Prostate gland (tissue), 2 donors: ENCODE measurements at regions not wholly inside any gene's neighbourhood (a gene's known extent, or its start where the extent isn't known, plus 50 kb on each side); places are given as distances from the start of the nearest gene placed in this dataset.

ENCODE experiments used
- DNase-seq: peaks from one replicate; pipeline ENCODE4 v3.0.0-alpha.2; 2019; ENCODE audit warnings: low spot score
- H3K27ac ChIP-seq, 2 donors: fragments of 200-600 bp; sonication (generic); 2 replicates each; pipeline ENCODE4 v1.5.1; 2017 to 2019
- H3K27me3 ChIP-seq: fragments of 200-600 bp; sonication (generic); replicated peaks from 2 replicates; pipeline ENCODE4 v1.5.1; 2019; ENCODE audit not compliant: insufficient read depth
- H3K36me3 ChIP-seq, 2 donors: fragments of 200-600 bp; sonication (generic); 1 replicate in 1 of 2; 2 replicates in 1 of 2; pipeline versions ENCODE4 v1.5.1 to v1.8.1; 2017 to 2019
- H3K4me1 ChIP-seq: fragments of 200-600 bp; sonication (generic); replicated peaks from 2 replicates; pipeline ENCODE4 v1.5.1; 2019
- H3K4me3 ChIP-seq, 2 donors: fragments of 200-600 bp; sonication (generic); 2 replicates each; pipeline ENCODE4 v1.5.1; 2017 to 2019
- H3K9me3 ChIP-seq: fragments of 200-600 bp; sonication (generic); 2 replicates; pipeline ENCODE4 v1.5.1; 2017
- CTCF ChIP-seq, 4 experiments: fragments of 200-600 bp in 2 of 4; fragments of 450-650 bp in 2 of 4; sonication (generic) in 2 of 4; IDR thresholded peaks; 1 replicate in 3 of 4; 2 replicates in 1 of 4; pipeline ENCODE4 v1.5.1; 2016 to 2019; ENCODE audit warnings: antibody characterized with exemption in 4 of 4, mild to moderate bottlenecking in 2 of 4, moderate library complexity in 2 of 4
- POLR2A ChIP-seq: fragments of 450-650 bp; IDR thresholded peaks from one replicate; pipeline ENCODE4 v1.6.1; 2016; ENCODE audit warnings: antibody characterized with exemption, mild to moderate bottlenecking
- POLR2AphosphoS5 ChIP-seq: sonication (generic); formaldehyde crosslinking; IDR thresholded peaks from one replicate; pipeline ENCODE4 v1.6.1; 2017; ENCODE audit warnings: antibody characterized with exemption
- WGBS: methylation state at CpG from one replicate; pipeline ENCODE4 v1.1.5; 2018; 5-methylcytosine and 5-hydroxymethylcytosine counted together
- intact Hi-C: fragments of 100-400 bp; cut with DNase I; formaldehyde crosslinking; loops from one replicate; pipeline ENCODE4 v1.14.2; 2022

GRCh38 chr1:242736611-242737010 is 212.1 kb upstream of the PLD5 start:
- no peak for DNase-seq
- intact Hi-C loops: no loop called here
- 20% methylated on average over 1 of the region's 1 CpG for WGBS

GRCh38 chr1:242735323-242735722 is 210.8 kb upstream of the PLD5 start:
- H3K9me3 ChIP-seq: no peaks in the 10 kb centered on the region
- intact Hi-C loops: no loop called here
- H3K4me1 ChIP-seq: no peaks in the 10 kb centered on the region
- H3K4me3 ChIP-seq: no peak overlapping the region
- H3K36me3 ChIP-seq: no peaks in the 10 kb centered on the region
- no peak for TF ChIP-seq POLR2A
- TF ChIP-seq CTCF (IDR thresholded peaks at IDR 0.05): no peak
- TF ChIP-seq POLR2AphosphoS5: no peak
- no peak for DNase-seq
- H3K27ac ChIP-seq: no peak overlapping the region
- H3K27me3 ChIP-seq: no peaks in the 10 kb centered on the region

More at GRCh38 chr1:242736611-242737010, 212.1 kb upstream of the PLD5 start:
- TF ChIP-seq POLR2AphosphoS5 (no peak), POLR2A (no peak), CTCF (IDR thresholded peaks at IDR 0.05) (no peak)
- no peaks in the 10 kb centered on the region for H3K27me3 ChIP-seq
- no peaks in the 10 kb centered on the region for H3K4me1 ChIP-seq
- H3K4me3 ChIP-seq: no peak overlapping the region
- no peaks in the 10 kb centered on the region for H3K36me3 ChIP-seq
- H3K9me3 ChIP-seq: no peaks in the 10 kb centered on the region
- H3K27ac ChIP-seq: no peak overlapping the region

DNA sequence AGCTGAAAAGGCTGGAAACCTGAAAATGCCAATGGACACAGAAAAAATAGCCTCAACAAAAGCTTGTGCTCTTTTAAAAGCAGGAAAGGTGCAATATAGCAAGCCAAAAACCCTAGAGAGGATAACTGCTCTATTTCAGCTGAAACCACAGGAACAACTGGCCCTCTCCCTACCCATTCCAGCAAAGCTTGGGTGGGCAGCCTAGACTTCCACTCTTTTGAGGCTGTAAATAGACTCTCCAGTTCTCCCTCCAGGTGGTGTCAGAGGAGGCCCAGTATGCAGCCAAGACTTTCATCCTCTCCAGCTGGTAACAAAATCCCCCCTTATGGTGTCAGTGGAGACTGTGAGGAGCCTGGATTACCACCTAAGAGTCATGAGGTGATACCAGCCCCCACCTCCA is 206.9 kb upstream of the PLD5 start:
- H3K27ac ChIP-seq: no peak overlapping the region
- no peaks in the 10 kb centered on the region for H3K36me3 ChIP-seq
- no peak for DNase-seq
- TF ChIP-seq POLR2AphosphoS5 (no peak), CTCF (IDR thresholded peaks at IDR 0.05) (no peak)
- no peaks in the 10 kb centered on the region for H3K27me3 ChIP-seq
- H3K9me3 ChIP-seq: no peaks in the 10 kb centered on the region
- intact Hi-C loops: no loop called here
- H3K4me3 ChIP-seq: no peak overlapping the region
- H3K4me1 ChIP-seq: no peaks in the 10 kb centered on the region

GRCh38 chr1:242728696-242729095 is 204.2 kb upstream of the PLD5 start:
- Histone ChIP-seq H3K4me1 (no peaks in the 10 kb centered on the region), H3K9me3 (no peaks in the 10 kb centered on the region), H3K27ac (no peak overlapping the region), H3K4me3 (no peak overlapping the region), H3K36me3 (no peaks in the 10 kb centered on the region), H3K27me3 (no peaks in the 10 kb centered on the region)
- intact Hi-C loops: no loop called here
- TF ChIP-seq POLR2A: no peak
- TF ChIP-seq POLR2AphosphoS5: no peak
- TF ChIP-seq CTCF (IDR thresholded peaks at IDR 0.05): no peak
- DNase-seq: no peak
- 88% methylated on average over 4 of the region's 4 CpGs for WGBS

DNA sequence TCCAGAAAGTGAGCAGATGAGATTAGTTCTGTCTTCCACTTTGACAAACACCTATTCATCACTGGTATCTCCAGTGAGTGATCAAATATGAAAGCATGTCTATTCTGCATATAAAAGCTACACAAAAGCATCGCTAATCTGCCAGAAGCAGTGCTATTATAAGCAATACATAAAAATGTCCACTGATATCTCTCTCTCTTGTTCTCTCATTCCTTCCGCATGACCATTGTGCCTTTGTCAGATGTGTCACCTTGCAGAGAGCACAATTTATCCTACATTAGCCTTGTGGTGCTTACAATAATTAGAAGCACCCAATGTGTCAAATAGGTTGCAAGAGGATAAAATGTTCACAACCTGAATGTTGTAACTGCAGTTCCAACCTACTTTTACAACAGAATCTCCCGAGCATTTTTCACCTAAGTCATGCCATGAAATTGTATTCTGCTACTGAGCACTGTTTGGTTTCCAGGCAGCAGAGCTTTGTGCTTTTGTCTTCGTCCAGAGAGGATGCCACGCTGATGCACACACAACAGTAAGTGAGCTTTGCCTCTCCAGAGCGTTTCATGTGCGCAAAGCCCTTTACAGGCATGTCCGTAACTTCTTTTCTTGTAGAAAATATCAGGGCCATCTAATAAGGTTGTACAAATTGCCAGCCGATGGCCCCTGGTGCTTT is 198.7 kb upstream of the PLD5 start:
- Histone ChIP-seq H3K4me1 (no peaks in the 10 kb centered on the region), H3K9me3 (no peaks in the 10 kb centered on the region), H3K4me3 (no peak overlapping the region), H3K27me3 (no peaks in the 10 kb centered on the region), H3K36me3 (no peaks in the 10 kb centered on the region), H3K27ac (no peak overlapping the region)
- 68% methylated on average over 9 of the region's 9 CpGs for WGBS
- no peak for TF ChIP-seq CTCF (IDR thresholded peaks at IDR 0.05)
- no peak for TF ChIP-seq POLR2A
- TF ChIP-seq POLR2AphosphoS5: no peak
- intact Hi-C loops: no loop called here
- DNase-seq: no peak
